ENCODE measurements at regions not wholly inside any gene's neighbourhood (a gene's known extent, or its start where the extent isn't known, plus 50 kb on each side); places are given as distances from the start of the nearest gene placed in this dataset.

DNA sequence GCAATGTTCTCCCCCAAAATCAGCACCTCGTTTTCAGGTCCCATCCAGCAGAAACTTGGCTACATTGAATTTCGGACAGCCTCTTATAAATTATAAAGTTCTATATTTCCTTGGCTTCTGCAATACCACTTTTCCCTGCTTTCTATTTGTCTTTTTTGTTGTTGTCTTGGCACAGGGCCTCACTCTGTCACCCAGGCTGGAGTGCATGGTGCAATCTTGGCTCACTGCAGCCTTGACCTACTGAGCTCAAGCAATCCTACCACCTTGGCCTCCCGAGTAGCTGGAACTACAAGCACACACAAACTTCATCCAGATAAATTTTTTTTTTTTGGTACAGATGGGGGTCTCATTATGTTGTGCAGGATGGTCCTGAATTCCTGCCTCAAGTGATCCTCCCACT lies 55.3 kb upstream of the HECW1 start:
- Histone ChIP-seq H3K79me1 (ENCODE audit: low read depth, low read length) (no peaks in the 10 kb centered on the region), H3K4me3 (ENCODE audit: extremely low read depth in 1 of 4, insufficient read depth in 2 of 4, low read depth in 3 of 4, low read length in 4 of 4) (no peak overlapping the region), H4K91ac (replicated peaks; ENCODE audit: insufficient read length, low read length) (no peak overlapping the region), H3K4ac (replicated peaks; ENCODE audit: insufficient read length, low read depth, low read length) (no peak overlapping the region), H2AFZ (ENCODE audit: low read length) (no peak overlapping the region), H4K8ac (ENCODE audit: extremely low read depth, insufficient read depth, low read length) (no peak overlapping the region), H3K56ac (replicated peaks; ENCODE audit: insufficient read length, low read depth, low read length) (no peak overlapping the region), H3K79me2 (ENCODE audit: control insufficient read depth in 1 of 2, insufficient read depth in 2 of 2, low read length in 2 of 2) (no peaks in the 10 kb centered on the region), H2BK120ac (replicated peaks; ENCODE audit: low read depth, low read length) (no peak overlapping the region), H2BK12ac (ENCODE audit: low read depth, low read length) (no peak overlapping the region), H3K4me1 (replicated peaks in 1 of 4; ENCODE audit: control insufficient read depth in 3 of 4, insufficient read depth in 4 of 4, low read length in 3 of 4) (peaks cover 0 to 8% (median 3%) of the 10 kb centered on the region in 4 experiments; a peak in 2 of 7 replicates), H3K14ac (ENCODE audit: insufficient read length) (no peak overlapping the region), H3K18ac (ENCODE audit: extremely low read depth, low read length) (no peak overlapping the region), H4K5ac (ENCODE audit: insufficient read length, low read depth, low read length) (no peak overlapping the region), H3K23me2 (ENCODE audit: low read depth, low read length) (no peaks in the 10 kb centered on the region), H4K20me1 (replicated peaks in 1 of 2; ENCODE audit: control insufficient read depth in 1 of 2, insufficient read depth in 2 of 2, low read length in 2 of 2) (no peaks in the 10 kb centered on the region), H3K9ac (replicated peaks in 1 of 4; ENCODE audit: extremely low read depth in 1 of 4, low read depth in 3 of 4, low read length in 3 of 4) (no peak overlapping the region), H3K23ac (ENCODE audit: insufficient read length) (no peak overlapping the region), H3K4me2 (ENCODE audit: insufficient read depth in 1 of 2, low read depth in 2 of 2, low read length in 2 of 2) (no peak overlapping the region), H2AK5ac (ENCODE audit: low read depth, low read length) (no peak overlapping the region), H3K27me3 (replicated peaks in 1 of 4; ENCODE audit: control insufficient read depth in 3 of 4, extremely low read depth in 1 of 4, insufficient read depth in 3 of 4, low read length in 3 of 4) (no peaks in the 10 kb centered on the region), H3K27ac (ENCODE audit: low read depth, low read length) (no peak overlapping the region), H2BK15ac (ENCODE audit: low read length) (no peak overlapping the region), H3K9me3 (ENCODE audit: insufficient read depth in 2 of 2, low read depth in 1 of 2, low read length in 1 of 2) (no peaks in the 10 kb centered on the region), H2BK5ac (ENCODE audit: low read depth, low read length) (no peak overlapping the region), H3K36me3 (ENCODE audit: control insufficient read depth in 2 of 4, insufficient read depth in 4 of 4, low read length in 3 of 4) (no peaks in the 10 kb centered on the region), H2BK20ac (ENCODE audit: low read length) (no peak overlapping the region)
- FAIRE-seq (no peak), DNase-seq (ENCODE audit: low read depth in 1 of 2, low spot score in 2 of 2) (no peak)
- WGBS, 2 experiments (ENCODE audit: extremely low coverage in 1 of 2, insufficient coverage in 1 of 2, insufficient read length in 1 of 2, insufficient replicate concordance in 2 of 2, low coverage in 1 of 2, low lambda C conversion rate in 2 of 2, missing lambda C conversion rate in 1 of 2), result 94% methylated on average over 3 of the region's 3 CpGs; no CpG with 5 or more reads in 1 of the 2 experiments
- ChIA-PET CTCF (ENCODE audit: partially characterized antibody) (interaction anchor here (0.6 to 1.8 kb wide), 3 partner anchors 14 to 1077 kb away, joined by 4 to 7 read pairs (median 4); no protein-coding TSS in a partner anchor), POLR2A (ENCODE audit: partially characterized antibody) (interaction anchor here (1.7 kb wide), 1 partner anchor 16 kb away, joined by 4 read pairs; no protein-coding TSS in a partner anchor)
- no peak for TF ChIP-seq ASH2L (IDR thresholded peaks at IDR 0.05; ENCODE audit: low read length)
- TF ChIP-seq HDAC2 (IDR thresholded peaks at IDR 0.05; ENCODE audit: borderline replicate concordance in 1 of 2, low read depth in 2 of 2, low read length in 2 of 2), result no peak
- no peak for TF ChIP-seq SP4 (IDR thresholded peaks at IDR 0.05; ENCODE audit: low read length)
- no peak for TF ChIP-seq EP300 (IDR thresholded peaks at IDR 0.05; ENCODE audit: borderline replicate concordance in 1 of 2, low read depth in 2 of 2, low read length in 2 of 2)
- no peak for TF ChIP-seq FOSL1 (IDR thresholded peaks at IDR 0.05; ENCODE audit: insufficient read depth, low read depth, low read length)
- no peak for TF ChIP-seq SP1 (IDR thresholded peaks at IDR 0.05; ENCODE audit: low read depth, low read length)
- no peak for TF ChIP-seq E2F6 (IDR thresholded peaks at IDR 0.05)
- no peak for TF ChIP-seq BRCA1 (IDR thresholded peaks at IDR 0.05; ENCODE audit: low read depth, low read length)
- no peak for TF ChIP-seq CREB1 (IDR thresholded peaks at IDR 0.05)
- no peak for TF ChIP-seq TAF7 (optimal IDR thresholded peaks at IDR 0.05; ENCODE audit: borderline replicate concordance, low read depth, low read length)
- no peak for TF ChIP-seq TAF1 (IDR thresholded peaks at IDR 0.05; ENCODE audit: low read depth, low read length)
- TF ChIP-seq SUZ12 (IDR thresholded peaks at IDR 0.05; ENCODE audit: low read length), result no peak
- TF ChIP-seq NANOG (IDR thresholded peaks at IDR 0.05; ENCODE audit: insufficient read depth, low read depth, low read length, poor library complexity, severe bottlenecking), result no peak

All from H1 (cell line).